Panc1 (cell line): ENCODE measurements at regions not wholly inside any gene's neighbourhood (a gene's known extent, or its start where the extent isn't known, plus 50 kb on each side); places are given as distances from the start of the nearest gene placed in this dataset.

Experiments
- ATAC-seq: fragments of 200-7000 bp; cut with Tn5 transposase; 2 replicates; pipeline ENCODE4 v1.9.1; 2020; ENCODE audit warnings: mild to moderate bottlenecking, moderate library complexity
- BruUV-seq: library from RNA; stranded (reverse); fragments of 400-500 nt; replicated peaks from 2 replicates; lab custom pipeline; 2021; lab: Mats Ljungman, UMichigan
- CTCF ChIA-PET: fragments of 300-600 bp; sonication (Branson Sonifier 250); formaldehyde crosslinking; loops from one replicate; lab custom pipeline; 2022; ENCODE audit warnings: antibody characterized with exemption; lab: Charles Lee
- POLR2A ChIA-PET: fragments of 300-600 bp; sonication (Branson Sonifier 250); formaldehyde crosslinking; loops from one replicate; lab custom pipeline; 2022; ENCODE audit warnings: antibody characterized with exemption; lab: Charles Lee
- DNase-seq: peaks from one replicate; pipeline ENCODE4 v3.0.0-alpha.2; 2010; ENCODE audit warnings: low read depth, low spot score
- H3K27ac ChIP-seq: 2 replicates; pipeline ENCODE4 v1.5.1; 2011; ENCODE audit warnings: mild to moderate bottlenecking, low read length, inconsistent platforms
- H3K27me3 ChIP-seq: fragments of 200-500 bp; sonication (Bioruptor generic); 2 replicates; pipeline ENCODE4 v1.6.0; 2014; ENCODE audit warnings: low read length, inconsistent platforms; ENCODE audit not compliant: control insufficient read depth, insufficient read depth
- H3K36me3 ChIP-seq: fragments of 200-500 bp; sonication (Bioruptor generic); 2 replicates; pipeline ENCODE4 v1.5.1; 2014; ENCODE audit warnings: inconsistent platforms, mild to moderate bottlenecking, low read length, moderate library complexity; ENCODE audit not compliant: control insufficient read depth, insufficient read depth
- H3K4me1 ChIP-seq: 2 replicates; pipeline ENCODE4 v1.5.1; 2011; ENCODE audit warnings: inconsistent platforms, mild to moderate bottlenecking, low read length, moderate library complexity; ENCODE audit not compliant: control insufficient read depth, insufficient read depth
- H3K4me3 ChIP-seq, 2 experiments: 2 replicates each; pipeline ENCODE4 v1.5.1; 2011 to 2012; ENCODE audit warnings: low read depth in 2 of 2, low read length in 2 of 2, mild to moderate bottlenecking in 2 of 2, inconsistent platforms in 1 of 2, moderate library complexity in 1 of 2
- H3K9me3 ChIP-seq: fragments of 200-500 bp; sonication (Bioruptor generic); 2 replicates; pipeline ENCODE4 v1.5.1; 2014; ENCODE audit warnings: low read depth, mild to moderate bottlenecking, inconsistent platforms, low read length, moderate library complexity; ENCODE audit not compliant: control insufficient read depth, insufficient read depth
- POLR2AphosphoS5 ChIP-seq: IDR thresholded peaks from 2 replicates; pipeline ENCODE4 v1.6.1; 2012; ENCODE audit warnings: mild to moderate bottlenecking, low read depth, low read length, moderate library complexity
- SIN3A ChIP-seq: IDR thresholded peaks from 2 replicates; pipeline ENCODE4 v1.6.1; 2012; ENCODE audit warnings: low read depth, mild to moderate bottlenecking, low read length, moderate library complexity, borderline replicate concordance; ENCODE audit not compliant: insufficient read depth
- TCF7L2 ChIP-seq: IDR thresholded peaks from 2 replicates; pipeline ENCODE4 v1.6.1; 2011; ENCODE audit warnings: mild to moderate bottlenecking, low read depth, low read length, inconsistent platforms
- in situ Hi-C: cut with HindIII; loops from 2 replicates; pipeline ENCODE4 v1.10.0; 2016; ENCODE audit warnings: low sequenced_read_pairs, low pct_unique_long_range_greater_than_20kb
- intact Hi-C: fragments of 100-400 bp; cut with micrococcal nuclease; formaldehyde crosslinking; loops from one replicate; pipeline ENCODE4 v1.10.0; 2022; ENCODE audit not compliant: unreplicated experiment
- TF ChIP-seq, protein P1 (sequence below), 2 experiments: IDR thresholded peaks; 2 replicates each; pipeline ENCODE4 v1.6.1; 2011 to 2012; ENCODE audit warnings: low read depth in 2 of 2, control low read depth in 1 of 2, low read length in 1 of 2, mild to moderate bottlenecking in 1 of 2, moderate library complexity in 1 of 2; ENCODE audit not compliant: insufficient read depth in 1 of 2
- TF ChIP-seq, protein P2 (sequence below): fragments of 450-650 bp; IDR thresholded peaks from 2 replicates; pipeline ENCODE4 v1.5.1; 2017; ENCODE audit warnings: mild to moderate bottlenecking

DNA sequence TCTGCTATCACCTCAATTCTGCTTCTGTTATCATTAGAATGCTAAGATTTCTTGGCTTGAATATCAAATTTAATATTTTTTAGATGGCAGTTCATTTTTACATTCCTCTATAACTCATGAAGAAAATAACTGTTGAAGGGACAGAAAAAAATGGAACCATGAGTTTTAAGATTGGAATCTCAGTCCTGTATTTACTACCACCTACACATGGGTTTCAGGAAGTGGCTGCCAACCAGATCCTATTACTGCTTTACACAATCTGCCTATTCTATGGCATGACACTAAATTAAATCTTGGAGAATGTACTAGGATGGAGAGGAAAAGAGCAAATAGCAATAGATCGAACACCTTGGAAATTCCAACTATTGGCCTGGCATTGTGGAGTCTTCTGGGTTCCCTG lies 140.8 kb downstream of the DUSP6 start:
- DNase-seq: no peak
- H3K27ac ChIP-seq: no peak overlapping the region

DNA sequence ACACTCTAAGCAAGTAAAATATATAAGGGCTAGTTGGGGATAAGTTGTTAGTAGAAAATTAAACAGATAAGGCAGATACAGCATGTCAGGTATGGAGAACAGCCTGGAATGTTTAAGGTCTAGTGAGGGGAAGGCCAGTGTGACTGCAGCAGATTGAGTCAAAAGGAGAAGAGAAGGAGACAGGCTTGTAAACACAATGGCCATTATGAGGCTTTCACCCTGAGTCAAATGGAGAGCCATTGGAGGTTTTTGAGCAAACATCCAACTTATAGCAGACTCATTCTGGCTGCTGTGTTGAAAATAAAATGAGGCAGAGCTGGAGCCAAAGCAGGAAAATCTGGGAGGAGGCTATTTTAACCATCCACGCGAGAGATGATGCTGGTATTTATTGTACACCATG lies 142.0 kb downstream of the DUSP6 start:
- Histone ChIP-seq H3K27ac (no peak overlapping the region), H3K4me3 (no peak overlapping the region), H3K36me3 (no peaks in the 10 kb centered on the region), H3K27me3 (no peaks in the 10 kb centered on the region), H3K9me3 (no peaks in the 10 kb centered on the region), H3K4me1 (no peaks in the 10 kb centered on the region)
- DNase-seq: no peak
- in situ Hi-C loops (no loop called here), intact Hi-C loops (no loop called here)
- BruUV-seq: no TSS peak
- POLR2A ChIA-PET: no interaction called here
- ATAC-seq: no peak
- TF ChIP-seq POLR2AphosphoS5: no peak
- TF ChIP-seq, protein P1, sequence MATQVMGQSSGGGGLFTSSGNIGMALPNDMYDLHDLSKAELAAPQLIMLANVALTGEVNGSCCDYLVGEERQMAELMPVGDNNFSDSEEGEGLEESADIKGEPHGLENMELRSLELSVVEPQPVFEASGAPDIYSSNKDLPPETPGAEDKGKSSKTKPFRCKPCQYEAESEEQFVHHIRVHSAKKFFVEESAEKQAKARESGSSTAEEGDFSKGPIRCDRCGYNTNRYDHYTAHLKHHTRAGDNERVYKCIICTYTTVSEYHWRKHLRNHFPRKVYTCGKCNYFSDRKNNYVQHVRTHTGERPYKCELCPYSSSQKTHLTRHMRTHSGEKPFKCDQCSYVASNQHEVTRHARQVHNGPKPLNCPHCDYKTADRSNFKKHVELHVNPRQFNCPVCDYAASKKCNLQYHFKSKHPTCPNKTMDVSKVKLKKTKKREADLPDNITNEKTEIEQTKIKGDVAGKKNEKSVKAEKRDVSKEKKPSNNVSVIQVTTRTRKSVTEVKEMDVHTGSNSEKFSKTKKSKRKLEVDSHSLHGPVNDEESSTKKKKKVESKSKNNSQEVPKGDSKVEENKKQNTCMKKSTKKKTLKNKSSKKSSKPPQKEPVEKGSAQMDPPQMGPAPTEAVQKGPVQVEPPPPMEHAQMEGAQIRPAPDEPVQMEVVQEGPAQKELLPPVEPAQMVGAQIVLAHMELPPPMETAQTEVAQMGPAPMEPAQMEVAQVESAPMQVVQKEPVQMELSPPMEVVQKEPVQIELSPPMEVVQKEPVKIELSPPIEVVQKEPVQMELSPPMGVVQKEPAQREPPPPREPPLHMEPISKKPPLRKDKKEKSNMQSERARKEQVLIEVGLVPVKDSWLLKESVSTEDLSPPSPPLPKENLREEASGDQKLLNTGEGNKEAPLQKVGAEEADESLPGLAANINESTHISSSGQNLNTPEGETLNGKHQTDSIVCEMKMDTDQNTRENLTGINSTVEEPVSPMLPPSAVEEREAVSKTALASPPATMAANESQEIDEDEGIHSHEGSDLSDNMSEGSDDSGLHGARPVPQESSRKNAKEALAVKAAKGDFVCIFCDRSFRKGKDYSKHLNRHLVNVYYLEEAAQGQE (IDR thresholded peaks at IDR 0.05; ENCODE audit: insufficient read depth in 1 of 2, low read depth in 2 of 2, low read length in 1 of 2): no peak
- no peak for TF ChIP-seq SIN3A
- no peak for TF ChIP-seq TCF7L2
- TF ChIP-seq, protein P2, sequence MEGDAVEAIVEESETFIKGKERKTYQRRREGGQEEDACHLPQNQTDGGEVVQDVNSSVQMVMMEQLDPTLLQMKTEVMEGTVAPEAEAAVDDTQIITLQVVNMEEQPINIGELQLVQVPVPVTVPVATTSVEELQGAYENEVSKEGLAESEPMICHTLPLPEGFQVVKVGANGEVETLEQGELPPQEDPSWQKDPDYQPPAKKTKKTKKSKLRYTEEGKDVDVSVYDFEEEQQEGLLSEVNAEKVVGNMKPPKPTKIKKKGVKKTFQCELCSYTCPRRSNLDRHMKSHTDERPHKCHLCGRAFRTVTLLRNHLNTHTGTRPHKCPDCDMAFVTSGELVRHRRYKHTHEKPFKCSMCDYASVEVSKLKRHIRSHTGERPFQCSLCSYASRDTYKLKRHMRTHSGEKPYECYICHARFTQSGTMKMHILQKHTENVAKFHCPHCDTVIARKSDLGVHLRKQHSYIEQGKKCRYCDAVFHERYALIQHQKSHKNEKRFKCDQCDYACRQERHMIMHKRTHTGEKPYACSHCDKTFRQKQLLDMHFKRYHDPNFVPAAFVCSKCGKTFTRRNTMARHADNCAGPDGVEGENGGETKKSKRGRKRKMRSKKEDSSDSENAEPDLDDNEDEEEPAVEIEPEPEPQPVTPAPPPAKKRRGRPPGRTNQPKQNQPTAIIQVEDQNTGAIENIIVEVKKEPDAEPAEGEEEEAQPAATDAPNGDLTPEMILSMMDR: no peak
- CTCF ChIA-PET: no interaction called here

More for the DNA sequence above, 140.8 kb downstream of the DUSP6 start:
- Histone ChIP-seq H3K4me1 (no peaks in the 10 kb centered on the region), H3K36me3 (no peaks in the 10 kb centered on the region), H3K27me3 (no peaks in the 10 kb centered on the region), H3K9me3 (no peaks in the 10 kb centered on the region), H3K4me3 (no peak overlapping the region)
- POLR2A ChIA-PET: no interaction called here
- CTCF ChIA-PET: interaction anchor here (1.0 kb wide), 1 partner anchor 44 kb away, joined by 3 read pairs; no protein-coding TSS in a partner anchor
- BruUV-seq: no TSS peak
- intact Hi-C loops: no loop called here
- in situ Hi-C loops: no loop called here
- TF ChIP-seq POLR2AphosphoS5 (no peak), SIN3A (no peak), TCF7L2 (no peak)
- TF ChIP-seq, protein P1 (IDR thresholded peaks at IDR 0.05; ENCODE audit: insufficient read depth in 1 of 2, low read depth in 2 of 2, low read length in 1 of 2): no peak
- TF ChIP-seq, protein P2: no peak
- no peak for ATAC-seq
